ENCODE measurements at regions not wholly inside any gene's neighbourhood (a gene's known extent, or its start where the extent isn't known, plus 50 kb on each side); places are given as distances from the start of the nearest gene placed in this dataset.

DNA sequence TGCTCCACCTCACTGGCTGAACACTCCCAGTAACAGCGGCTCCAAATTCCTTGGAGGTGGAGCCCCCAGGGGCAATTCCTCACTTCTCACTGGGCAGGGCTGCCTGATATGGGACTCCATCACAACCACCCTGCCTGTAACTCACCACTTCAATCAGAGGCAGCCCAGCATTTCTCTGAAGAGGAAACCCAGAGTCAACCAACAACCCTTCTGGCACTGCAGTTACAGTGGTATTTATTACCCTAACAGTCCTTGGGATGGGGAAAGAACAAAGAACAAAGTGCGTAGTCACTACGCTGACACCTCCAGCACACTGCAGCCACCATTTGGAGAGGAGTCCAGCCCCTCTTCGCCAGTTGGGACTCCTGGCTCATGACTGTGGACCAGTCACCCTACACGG is 85.7 kb upstream of the GALNT13 start:
- DNase-seq = no peak
- intact Hi-C loops (cut with DNase I) = no loop called here

DNA sequence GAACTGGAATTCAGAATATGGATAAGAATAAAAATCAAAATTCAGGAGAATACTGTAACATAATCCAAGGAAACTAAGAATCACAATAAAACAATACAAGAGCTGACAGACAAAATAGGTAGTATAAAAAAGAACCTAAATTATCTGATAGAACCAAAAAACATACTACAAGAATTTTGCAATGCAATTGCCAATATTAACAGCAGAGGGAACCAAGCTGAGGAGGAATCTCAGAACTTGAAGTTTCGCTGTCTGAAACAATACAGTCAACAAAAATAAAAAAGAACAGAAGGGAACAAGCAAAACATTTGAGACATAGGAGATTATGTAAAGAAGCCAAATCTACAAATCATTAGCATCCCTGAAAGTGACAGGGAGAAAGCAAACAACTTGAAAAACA is 84.1 kb upstream of the GALNT13 start:
- Histone ChIP-seq H3K27me3 (no peaks in the 10 kb centered on the region), H3K4me3 (no peak overlapping the region), H3K9me3 (no peaks in the 10 kb centered on the region), H3K27ac (no peak overlapping the region), H3K36me3 (no peaks in the 10 kb centered on the region), H3K4me1 (no peaks in the 10 kb centered on the region)
- 72 to 73% methylated on average over 1 of the region's 1 CpG for WGBS, 2 donors
- TF ChIP-seq, protein P1, sequence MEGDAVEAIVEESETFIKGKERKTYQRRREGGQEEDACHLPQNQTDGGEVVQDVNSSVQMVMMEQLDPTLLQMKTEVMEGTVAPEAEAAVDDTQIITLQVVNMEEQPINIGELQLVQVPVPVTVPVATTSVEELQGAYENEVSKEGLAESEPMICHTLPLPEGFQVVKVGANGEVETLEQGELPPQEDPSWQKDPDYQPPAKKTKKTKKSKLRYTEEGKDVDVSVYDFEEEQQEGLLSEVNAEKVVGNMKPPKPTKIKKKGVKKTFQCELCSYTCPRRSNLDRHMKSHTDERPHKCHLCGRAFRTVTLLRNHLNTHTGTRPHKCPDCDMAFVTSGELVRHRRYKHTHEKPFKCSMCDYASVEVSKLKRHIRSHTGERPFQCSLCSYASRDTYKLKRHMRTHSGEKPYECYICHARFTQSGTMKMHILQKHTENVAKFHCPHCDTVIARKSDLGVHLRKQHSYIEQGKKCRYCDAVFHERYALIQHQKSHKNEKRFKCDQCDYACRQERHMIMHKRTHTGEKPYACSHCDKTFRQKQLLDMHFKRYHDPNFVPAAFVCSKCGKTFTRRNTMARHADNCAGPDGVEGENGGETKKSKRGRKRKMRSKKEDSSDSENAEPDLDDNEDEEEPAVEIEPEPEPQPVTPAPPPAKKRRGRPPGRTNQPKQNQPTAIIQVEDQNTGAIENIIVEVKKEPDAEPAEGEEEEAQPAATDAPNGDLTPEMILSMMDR (IDR thresholded peaks at IDR 0.05) = no peak
- FAIRE-seq (no peak), ATAC-seq (no peak), DNase-seq (no peak)
- intact Hi-C loops (cut with DNase I) = no loop called here

More for the DNA sequence above, 85.7 kb upstream of the GALNT13 start:
- Histone ChIP-seq H3K9me3 (no peaks in the 10 kb centered on the region), H3K27me3 (no peaks in the 10 kb centered on the region), H3K4me1 (no peaks in the 10 kb centered on the region), H3K27ac (no peak overlapping the region), H3K4me3 (no peak overlapping the region), H3K36me3 (no peaks in the 10 kb centered on the region)
- 73 to 80% methylated on average over 5 of the region's 5 CpGs for WGBS, 2 donors
- FAIRE-seq (no peak), ATAC-seq (no peak)
- TF ChIP-seq, protein P1 (IDR thresholded peaks at IDR 0.05) = no peak

DNA sequence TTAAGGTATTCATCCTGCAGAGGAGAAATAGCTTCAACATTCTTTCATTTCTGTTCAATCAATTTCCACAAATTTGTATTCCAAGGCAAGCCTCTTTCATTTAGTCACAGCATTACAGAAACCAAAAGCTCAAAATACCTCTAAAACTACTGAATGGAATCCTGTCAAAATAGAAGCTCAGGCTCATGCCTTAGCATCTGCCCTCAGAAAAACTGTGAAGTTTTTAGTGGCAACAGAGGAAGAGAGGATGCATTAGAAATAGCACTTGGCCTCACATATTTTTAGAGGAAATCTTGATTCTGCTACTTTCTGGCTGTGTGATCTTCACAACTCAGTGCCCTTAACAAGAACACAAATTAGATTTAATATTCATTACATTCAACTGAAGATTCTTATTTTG is 69.1 kb upstream of the GALNT13 start:
- intact Hi-C loops (cut with DNase I) = no loop called here
- no peak for FAIRE-seq

DNA sequence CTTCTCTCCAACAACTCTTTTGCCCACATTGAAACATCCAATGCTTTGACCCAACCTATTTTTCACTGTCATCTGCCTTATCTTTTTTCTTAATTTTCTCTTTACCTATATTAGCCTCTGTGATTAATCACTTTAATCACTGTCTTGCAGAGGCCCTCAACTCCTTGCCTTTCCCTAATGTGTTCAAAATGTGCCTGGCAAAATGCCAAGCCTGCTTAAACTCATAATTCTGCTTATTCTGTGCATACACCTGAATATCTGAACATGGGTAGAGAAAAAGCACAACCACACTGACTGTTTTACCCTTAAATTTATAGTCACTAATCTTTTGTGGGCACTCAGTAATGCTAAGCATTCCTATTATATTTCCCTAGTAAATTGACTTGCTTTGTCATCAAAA is 63.0 kb upstream of the GALNT13 start:
- Histone ChIP-seq H3K4me1 (no peaks in the 10 kb centered on the region), H3K4me3 (no peak overlapping the region), H3K36me3 (no peaks in the 10 kb centered on the region), H3K27me3 (no peaks in the 10 kb centered on the region), H3K27ac (no peak overlapping the region), H3K9me3 (no peaks in the 10 kb centered on the region)
- no peak for ATAC-seq
- intact Hi-C loops (cut with DNase I) = no loop called here
- DNase-seq = no peak
- TF ChIP-seq, protein P1 (IDR thresholded peaks at IDR 0.05) = no peak
- FAIRE-seq = no peak

More for the DNA sequence above, 69.1 kb upstream of the GALNT13 start:
- Histone ChIP-seq H3K4me3 (no peak overlapping the region), H3K36me3 (no peaks in the 10 kb centered on the region), H3K27ac (no peak overlapping the region), H3K4me1 (no peaks in the 10 kb centered on the region), H3K9me3 (no peaks in the 10 kb centered on the region), H3K27me3 (no peaks in the 10 kb centered on the region)
- ATAC-seq (no peak), DNase-seq (no peak)
- TF ChIP-seq, protein P1 (IDR thresholded peaks at IDR 0.05) = no peak

DNA sequence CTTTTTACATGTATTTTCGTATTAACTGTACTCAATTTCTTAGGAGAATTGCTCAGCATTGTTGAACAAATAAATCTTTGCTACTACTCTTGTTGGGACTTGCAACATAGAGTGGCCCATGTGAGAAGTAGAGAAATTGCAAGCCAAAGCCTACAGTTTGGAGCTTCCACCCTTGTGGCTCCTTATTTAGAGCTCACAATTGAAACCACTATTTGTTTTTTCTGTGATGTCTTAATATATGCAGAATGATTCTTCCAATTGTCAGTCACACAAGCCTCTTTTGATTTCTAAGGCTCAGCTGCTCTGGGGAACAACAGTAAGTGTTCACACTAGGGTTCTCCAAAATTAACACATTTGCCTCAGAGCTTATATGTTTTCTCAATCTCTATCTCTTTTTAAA is 60.2 kb upstream of the GALNT13 start:
- H3K27ac ChIP-seq = no peak overlapping the region
- WGBS, 2 donors = 17 to 18% methylated on average over 1 of the region's 1 CpG
- TF ChIP-seq, protein P1 (IDR thresholded peaks at IDR 0.05) = no peak
- no peak overlapping the region for H3K4me3 ChIP-seq
- H3K36me3 ChIP-seq = no peaks in the 10 kb centered on the region
- no peaks in the 10 kb centered on the region for H3K4me1 ChIP-seq
- H3K27me3 ChIP-seq = no peaks in the 10 kb centered on the region
- intact Hi-C loops (cut with DNase I) = no loop called here
- DNase-seq (no peak), ATAC-seq (no peak), FAIRE-seq (no peak)
- H3K9me3 ChIP-seq = no peaks in the 10 kb centered on the region

Measured in pancreas (tissue), 10 donors.